ENCODE measurements at regions not wholly inside any gene's neighbourhood (a gene's known extent, or its start where the extent isn't known, plus 50 kb on each side); places are given as distances from the start of the nearest gene placed in this dataset.
"Not testable (repeated sequence)": the region's sequence is repeated elsewhere in the genome, so short reads cannot be mapped to it uniquely, and the experiment has no call there.

DNA sequence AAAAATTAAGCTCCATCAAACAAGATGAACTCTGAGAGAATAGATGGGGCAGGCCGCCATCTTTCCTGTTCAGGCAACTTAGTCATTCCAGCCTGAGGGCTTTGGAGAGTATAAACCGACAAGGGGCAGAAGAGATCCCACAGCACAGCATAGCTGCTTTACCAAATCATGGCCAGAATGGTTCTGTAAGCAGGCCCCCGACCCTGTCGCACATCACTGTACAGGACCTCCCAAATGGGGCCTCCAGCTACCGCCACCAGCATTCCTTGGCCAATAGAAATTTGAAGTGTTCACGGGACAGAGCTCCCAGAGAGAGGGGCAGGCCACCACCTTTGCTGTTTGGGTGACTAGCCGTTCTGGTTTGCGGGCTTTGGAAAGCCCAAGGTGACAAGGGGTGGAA is 594.1 kb downstream of the CWH43 start:
- TF ChIP-seq MXI1 (IDR thresholded peaks at IDR 0.05; ENCODE audit: low read depth, low read length); TAF1 (IDR thresholded peaks at IDR 0.05; ENCODE audit: borderline replicate concordance, low read depth, low read length); POLR2A (IDR thresholded peaks at IDR 0.05; ENCODE audit: low read depth, low read length); SIN3A (IDR thresholded peaks at IDR 0.05; ENCODE audit: low read depth, low read length); STAT1 (conservative IDR thresholded peaks at IDR 0.05); ZSCAN29 (IDR thresholded peaks at IDR 0.05); CBX3 (IDR thresholded peaks at IDR 0.05; ENCODE audit: borderline replicate concordance, low read depth); JUND (IDR thresholded peaks at IDR 0.05; ENCODE audit: low read depth, low read length): not testable (repeated sequence)
- TF ChIP-seq, protein P1, sequence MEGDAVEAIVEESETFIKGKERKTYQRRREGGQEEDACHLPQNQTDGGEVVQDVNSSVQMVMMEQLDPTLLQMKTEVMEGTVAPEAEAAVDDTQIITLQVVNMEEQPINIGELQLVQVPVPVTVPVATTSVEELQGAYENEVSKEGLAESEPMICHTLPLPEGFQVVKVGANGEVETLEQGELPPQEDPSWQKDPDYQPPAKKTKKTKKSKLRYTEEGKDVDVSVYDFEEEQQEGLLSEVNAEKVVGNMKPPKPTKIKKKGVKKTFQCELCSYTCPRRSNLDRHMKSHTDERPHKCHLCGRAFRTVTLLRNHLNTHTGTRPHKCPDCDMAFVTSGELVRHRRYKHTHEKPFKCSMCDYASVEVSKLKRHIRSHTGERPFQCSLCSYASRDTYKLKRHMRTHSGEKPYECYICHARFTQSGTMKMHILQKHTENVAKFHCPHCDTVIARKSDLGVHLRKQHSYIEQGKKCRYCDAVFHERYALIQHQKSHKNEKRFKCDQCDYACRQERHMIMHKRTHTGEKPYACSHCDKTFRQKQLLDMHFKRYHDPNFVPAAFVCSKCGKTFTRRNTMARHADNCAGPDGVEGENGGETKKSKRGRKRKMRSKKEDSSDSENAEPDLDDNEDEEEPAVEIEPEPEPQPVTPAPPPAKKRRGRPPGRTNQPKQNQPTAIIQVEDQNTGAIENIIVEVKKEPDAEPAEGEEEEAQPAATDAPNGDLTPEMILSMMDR (IDR thresholded peaks at IDR 0.05 in 2 of 3, conservative IDR thresholded peaks at IDR 0.05 in 1 of 3; ENCODE audit: control insufficient read depth in 2 of 3, extremely low read depth in 1 of 3, insufficient read depth in 1 of 3, low read depth in 3 of 3, low read length in 3 of 3), result not testable (repeated sequence)
